ENCODE measurements at regions not wholly inside any gene's neighbourhood (a gene's known extent, or its start where the extent isn't known, plus 50 kb on each side); places are given as distances from the start of the nearest gene placed in this dataset.
"Not testable (repeated sequence)": the region's sequence is repeated elsewhere in the genome, so short reads cannot be mapped to it uniquely, and the experiment has no call there.

DNA sequence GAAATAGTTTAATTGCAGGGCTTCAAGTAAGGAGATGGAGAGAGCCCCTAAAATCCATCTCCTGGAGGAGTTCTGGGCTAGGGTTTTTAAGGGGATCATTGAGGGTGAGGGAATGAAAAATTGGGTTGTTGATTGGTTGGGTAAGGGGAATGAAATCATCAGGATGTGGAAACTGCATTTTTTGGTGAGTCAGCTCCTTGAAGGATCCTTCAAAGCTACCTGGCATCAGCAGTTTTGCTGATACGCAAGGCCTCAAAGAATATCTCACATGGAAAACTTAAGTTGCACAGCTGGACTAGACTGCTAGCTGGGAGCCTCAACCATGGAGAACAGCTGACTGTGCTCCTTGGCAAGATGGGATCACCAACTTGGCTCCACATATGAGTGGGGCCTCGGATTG, 136.7 kb downstream of the FGF10 start:
- DNase-seq: no peak

DNA sequence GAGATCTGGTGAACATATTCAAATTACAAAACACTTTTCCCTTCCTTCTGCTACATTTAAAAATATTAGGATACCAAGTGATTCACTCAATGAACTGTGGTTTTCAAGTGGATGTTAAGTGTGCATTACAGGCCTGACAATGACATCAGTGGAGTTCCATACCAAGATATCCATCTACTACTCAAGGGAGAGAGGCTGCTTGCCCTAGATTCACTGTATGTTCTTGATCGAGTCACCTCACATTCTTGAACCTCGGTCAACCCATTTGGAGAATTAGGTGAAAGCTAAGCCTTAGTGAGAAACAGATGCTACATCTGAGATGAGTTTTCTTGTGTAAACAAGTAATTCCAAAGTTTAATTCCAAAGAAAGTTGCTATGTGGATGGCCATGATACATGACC, 142.2 kb downstream of the FGF10 start:
- DNase-seq: no peak

DNA sequence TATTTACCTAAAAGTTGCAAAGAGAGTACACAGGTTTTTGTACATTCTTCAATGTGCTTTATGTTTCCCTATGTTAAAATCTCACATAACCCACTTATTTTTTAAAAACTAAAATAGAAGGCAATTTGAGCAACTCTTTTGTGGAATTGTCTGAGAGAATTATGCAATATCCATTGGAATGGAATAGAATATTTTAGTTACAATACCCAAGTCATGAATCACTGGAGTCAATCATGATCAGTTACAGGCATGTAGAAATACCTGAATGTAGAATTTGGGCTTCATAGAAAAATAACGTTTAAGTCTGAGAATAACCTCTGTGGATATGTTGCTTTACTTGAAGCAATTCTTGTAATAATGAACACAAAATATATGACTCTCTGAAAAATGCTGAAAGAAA, 143.3 kb downstream of the FGF10 start:
- DNase-seq: no peak

DNA sequence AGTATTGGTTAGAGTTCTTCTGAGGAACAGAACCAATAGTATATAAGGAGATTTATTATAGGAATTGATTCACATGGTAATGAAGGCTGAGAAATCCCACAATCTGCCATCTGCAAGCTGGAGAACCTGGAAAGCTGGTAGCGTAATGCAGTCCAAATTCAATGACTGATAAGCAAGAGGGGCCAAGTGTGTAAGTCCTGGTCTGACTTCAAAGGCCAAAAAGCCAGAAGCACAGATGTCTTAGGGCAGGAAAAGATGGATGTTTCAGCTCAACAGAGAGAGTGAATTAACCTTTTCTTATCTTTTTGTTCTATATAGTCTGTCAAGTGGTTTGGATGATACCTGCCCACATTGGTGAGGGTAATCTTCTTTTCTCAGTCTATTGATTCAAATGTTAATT, 146.4 kb downstream of the FGF10 start:
- DNase-seq: no peak

DNA sequence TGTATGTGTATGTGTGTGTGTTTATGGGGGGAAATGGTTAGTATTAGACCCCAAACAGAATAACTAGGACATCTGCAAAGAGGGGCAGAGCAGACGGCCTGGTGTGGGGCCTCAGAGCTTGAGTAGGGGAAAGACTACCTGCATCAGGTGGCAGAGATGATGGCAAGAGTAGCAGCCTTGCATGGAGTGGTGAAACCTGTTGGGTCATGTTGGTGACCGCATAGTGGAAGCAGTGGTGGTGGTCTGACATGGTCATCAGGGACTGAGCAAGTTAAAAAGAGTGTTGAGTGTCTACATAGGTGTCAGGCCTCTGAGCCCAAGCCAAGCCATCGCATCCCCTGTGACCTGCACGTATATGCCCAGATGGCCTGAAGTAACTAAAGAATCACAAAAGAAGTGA, 153.2 kb downstream of the FGF10 start:
- no peak for DNase-seq

DNA sequence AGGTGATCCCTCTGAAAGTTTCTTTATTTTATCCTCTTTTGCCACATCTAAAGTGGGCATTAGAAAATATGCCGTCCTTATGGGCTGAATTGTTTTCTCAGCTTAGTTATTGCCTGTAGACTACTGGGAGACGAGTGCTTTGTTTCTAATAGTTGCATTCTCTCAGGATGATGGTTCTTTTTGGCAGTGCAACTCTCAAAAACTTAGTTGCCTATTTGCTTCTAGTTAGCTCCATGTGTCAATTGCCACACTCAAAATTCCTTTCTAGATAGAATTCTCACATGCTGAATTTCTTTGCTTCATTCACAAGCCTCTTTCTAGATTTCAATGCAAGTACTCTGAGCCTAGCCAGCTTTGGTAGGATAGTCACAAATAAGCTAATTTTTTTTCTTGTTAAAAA, 155.5 kb downstream of the FGF10 start:
- no peak for DNase-seq

DNA sequence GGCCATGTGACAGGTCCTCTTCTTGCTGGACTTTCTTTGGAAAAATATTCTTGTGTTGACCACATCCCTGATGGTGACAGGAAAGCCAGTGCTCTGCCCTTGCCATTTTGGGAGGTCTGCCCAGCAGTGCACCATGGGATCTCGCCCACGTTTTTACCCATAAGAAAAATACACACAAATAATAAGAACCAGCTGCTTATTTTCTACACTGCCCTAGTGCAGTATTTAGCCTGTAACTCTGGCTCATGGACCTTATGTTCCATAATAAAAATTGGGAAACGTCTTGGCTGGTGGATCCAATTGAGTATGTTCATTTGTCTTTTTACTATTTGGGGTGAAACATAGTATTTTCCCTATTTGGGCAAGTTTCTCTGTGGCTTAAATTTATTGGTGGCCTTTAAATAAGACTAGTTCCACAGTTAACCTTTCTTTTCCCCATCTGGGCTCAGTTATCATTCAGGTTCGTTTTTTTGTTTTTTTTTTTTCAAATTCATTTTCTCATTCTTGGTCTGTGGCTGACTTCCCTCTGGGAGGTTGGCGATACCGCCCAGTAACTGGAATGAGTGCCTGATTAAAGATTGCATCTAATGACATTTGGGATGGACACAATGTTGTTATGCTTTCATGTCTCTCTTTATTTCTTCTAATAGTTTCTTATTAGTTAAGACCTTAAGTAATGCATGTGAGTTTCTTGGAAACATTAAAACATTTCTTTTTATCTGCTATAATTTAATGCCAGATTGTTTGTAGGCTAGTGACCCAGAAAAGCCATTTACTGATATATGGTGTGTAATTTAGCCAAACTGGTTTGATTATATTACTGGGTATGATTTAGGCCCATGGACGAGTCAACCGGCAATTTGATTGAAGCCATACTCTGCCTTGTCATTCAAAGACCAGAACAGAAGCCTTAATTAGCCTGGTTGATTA, 163.7 kb downstream of the FGF10 start:
- DNase-seq: no peak

DNA sequence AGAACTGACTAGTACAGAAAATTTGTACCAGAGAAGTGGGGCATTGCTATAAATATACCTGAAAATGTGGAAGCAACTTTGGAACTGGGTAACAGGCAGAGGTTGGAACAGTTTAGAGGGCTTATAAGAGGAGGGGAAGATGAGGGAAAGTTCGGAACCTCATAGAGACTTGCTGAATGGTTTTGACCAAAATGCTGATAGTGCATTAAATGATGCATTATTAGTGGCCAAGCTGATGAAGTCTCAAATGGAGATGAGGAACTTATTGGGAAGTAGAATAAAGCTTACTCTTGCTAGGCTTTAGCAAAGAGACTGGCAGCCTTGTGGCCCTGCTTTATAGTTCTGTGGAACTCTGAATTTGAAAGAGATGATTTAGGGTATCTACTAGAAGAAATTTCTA, 189.8 kb downstream of the FGF10 start:
- DNase-seq: no peak

DNA sequence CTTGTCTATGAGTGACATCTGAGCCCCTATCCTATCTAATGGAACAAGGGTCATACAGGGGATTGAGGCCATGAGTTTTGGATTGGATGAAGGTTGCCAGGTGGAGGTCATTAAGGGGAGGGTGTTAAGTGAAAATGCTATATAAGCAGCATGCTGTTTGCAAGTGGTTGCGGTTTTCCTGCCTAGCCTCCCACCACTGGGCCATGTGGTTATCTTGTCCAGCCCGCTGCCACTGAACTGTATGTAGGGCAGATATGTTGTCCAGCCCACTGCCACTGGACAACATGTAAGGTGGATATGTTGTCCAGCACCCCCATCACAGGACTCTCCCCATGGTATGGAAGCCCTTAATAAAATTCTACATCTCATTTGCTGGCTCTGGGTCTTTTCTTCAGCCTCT, 200.0 kb downstream of the FGF10 start:
- no peak for DNase-seq

DNA sequence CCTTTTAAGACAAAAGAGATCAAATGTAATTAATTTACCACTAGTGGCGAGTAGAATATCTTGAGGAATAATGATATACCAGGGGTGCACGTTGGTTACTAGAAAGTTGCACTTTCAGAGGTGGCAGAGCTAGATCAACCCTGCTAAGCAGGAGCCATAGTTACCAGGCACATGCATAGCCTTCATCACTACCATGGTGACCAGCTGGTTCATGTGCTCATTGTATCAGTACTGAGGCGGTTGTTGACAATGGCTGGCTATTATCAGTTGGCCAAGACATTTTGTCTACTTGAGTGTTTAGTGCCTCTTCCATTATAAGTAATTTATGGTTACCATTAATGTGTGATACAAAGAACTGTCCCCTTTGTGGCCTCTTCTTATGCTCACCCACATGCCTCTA, 201.2 kb downstream of the FGF10 start:
- no peak for DNase-seq

DNA sequence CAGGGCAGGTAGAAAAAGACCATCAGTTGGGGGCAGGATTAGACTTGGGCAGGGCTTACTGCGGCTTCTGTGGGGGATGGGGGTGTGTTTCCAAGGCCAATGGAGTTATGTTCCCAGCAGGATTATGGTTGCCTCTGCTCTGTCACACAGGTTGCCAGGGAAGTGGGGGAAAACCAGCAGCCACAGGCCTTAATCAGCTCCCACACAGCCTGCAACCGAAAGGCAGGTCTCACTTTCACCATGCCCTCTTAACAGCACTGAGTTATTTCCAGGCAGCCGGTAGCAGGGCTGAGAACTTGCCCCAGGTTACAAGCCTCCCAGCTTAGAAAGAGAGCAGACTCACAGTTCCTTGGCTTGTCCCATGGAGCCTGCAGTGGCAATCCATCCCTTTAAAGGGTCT, 205.5 kb downstream of the FGF10 start:
- no peak for DNase-seq

DNA sequence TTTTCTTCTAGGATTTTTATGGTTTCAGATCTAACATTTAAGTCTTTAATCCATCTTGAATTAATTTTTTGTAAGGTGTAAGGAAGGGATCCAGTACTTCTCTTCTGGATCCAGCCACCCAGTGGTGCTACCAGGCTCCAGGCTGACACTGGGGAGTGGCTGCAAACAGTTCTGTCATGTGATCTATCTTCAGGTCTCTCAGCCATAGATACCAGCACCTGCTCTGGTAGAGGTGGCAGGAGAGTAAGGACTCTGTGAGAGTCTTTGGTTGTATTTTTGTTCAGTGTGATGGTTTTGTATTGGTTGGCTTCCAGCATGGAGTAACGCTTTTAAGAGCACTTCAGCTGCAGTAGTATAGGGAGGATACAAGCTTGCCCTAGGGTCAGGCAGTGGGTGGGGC, 205.9 kb downstream of the FGF10 start:
- no peak for DNase-seq

DNA sequence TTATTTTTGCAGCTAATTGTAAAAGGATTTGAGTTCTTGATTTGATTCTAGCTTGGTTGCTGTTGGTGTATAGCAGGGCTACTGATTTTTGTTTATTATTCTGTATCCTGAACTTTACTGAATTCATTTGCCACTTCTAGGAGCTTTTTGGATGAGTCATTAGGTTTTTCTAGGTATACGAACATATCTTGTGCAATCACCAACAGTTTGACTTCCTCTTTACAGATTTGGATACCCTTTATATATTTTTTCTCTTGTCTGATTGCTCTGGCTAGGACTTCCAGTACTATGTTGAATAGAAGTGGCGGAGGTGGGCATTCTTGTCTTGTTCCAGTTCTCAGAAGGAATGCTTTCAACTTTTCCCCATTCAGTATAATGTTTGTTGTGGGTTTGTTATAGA, 210.8 kb downstream of the FGF10 start:
- DNase-seq: no peak

DNA sequence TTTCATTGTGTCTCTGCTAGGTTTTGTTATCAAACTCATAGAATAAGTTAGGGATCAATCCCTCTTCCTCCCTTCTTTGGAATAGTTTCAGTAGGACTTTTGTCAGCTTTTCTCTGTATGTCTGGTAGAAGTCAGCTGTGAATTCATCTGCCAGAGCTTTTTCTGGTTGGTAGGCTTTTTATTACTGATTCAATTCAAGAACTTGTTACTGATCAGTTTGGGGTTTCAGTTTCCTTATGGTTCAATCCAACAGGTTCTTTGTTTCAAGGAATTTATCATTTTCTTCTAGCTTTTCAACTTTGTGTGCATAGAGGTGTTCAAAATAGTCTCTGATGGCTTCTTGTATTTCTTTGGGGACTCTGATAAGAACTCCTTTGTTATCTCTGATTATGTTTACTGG, 221.7 kb downstream of the FGF10 start:
- no peak for DNase-seq

DNA sequence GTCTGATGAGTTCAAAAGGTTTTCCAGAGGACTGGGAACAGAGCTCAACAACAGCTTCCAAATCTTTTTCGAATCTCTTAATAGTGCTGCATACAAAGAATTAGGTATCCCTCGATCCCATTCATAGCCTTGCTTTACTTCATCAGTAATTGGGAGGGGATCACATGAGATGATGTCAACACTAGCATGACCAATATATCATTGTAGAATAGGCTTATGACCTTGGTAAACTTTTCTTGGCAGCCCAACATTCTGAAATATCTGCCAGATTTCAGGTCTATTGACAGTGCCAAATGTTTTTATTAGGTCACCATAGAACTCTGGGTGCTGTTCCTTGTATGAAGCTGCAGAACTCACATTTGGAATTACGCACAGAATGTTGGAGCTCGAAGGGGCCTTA, 228.9 kb downstream of the FGF10 start:
- DNase-seq: no peak

DNA sequence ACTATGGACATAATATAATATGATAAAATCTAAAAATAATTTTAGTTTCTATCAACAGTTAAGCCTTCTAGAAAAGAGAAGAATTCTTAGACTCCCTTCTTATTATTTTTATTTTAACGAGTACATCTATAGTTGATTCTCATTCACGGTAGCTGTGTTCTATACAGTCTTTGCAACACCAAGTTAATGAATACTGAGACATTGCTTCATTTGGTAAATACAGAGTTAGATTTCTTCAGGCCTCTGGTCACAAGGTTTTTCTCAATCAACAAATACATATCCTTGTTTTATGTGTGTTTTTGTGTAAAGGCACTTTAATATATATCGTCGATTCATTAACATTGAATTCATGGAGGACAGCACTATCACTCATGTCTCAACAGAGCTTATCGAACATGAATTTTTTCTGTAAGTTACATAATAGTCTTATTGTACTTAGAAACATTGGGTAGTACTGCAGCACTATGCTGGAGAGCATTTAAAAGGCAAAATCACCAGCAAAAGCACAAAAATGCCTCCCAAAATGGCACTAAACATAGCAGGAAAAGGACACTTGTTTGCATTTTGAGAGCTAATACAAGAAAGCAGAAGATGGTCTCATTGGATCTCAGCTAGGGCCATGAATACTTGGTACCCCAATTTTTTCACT, 239.0 kb downstream of the FGF10 start:
- DNase-seq: no peak

DNA sequence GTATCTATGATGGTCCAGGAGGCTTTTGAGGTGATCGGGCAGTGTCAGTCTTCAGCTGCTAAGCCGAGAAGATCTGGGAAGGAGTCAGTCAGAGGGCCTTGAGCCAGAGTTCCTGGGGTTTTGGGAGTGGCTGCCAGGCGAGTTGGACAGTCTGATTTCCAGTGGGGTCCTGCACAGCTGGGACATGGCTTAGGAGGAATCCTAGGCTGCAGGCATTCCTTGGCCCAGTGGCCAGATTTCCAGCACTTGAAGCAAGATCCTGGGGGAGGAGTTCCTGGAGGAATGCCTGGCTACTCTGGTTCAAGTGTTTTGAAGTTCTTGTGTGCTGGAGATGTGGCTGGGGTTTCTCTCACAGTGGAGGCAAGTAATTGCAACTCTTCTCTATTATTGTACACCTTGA, 271.3 kb downstream of the FGF10 start:
- not testable (repeated sequence) for DNase-seq

DNA sequence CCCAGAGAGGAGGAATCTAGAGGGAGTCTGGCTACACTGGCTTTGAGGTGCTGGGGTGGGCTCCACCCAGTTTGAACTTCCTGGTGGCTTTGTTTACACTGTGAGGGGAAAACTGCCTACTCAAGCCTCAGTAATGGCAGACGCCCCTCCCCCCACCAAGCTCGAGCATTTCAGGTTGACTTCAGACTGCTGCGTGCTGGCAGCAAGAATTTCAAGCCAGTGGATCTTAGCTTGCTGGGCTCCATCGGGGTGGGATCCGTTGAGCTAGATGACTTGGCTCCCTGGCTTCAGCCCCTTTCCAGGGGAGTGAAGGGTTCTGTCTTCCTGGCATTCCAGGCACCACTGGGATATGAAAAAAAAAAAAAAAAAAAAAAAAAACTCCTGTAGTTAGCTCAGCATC, 281.0 kb downstream of the FGF10 start:
- not testable (repeated sequence) for DNase-seq

DNA sequence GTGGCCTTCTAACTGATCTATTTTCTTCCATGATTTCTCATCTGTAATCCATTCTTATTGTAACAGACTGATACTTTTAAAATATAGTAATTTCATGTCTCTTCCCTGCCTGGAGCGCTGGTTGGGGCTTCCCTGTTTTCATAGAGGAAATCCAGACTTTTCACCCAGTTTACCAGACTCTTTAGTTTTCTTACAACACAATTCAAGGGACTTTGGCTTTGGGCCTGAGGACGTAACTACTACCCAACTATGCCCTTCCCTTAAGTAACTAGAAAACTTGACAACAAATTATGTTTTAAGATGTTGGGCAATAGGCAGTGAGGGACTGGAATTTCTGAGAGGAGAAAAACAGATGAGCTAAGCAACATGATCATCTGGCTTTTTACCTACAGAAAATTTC, 289.6 kb downstream of the FGF10 start:
- DNase-seq: no peak

DNA sequence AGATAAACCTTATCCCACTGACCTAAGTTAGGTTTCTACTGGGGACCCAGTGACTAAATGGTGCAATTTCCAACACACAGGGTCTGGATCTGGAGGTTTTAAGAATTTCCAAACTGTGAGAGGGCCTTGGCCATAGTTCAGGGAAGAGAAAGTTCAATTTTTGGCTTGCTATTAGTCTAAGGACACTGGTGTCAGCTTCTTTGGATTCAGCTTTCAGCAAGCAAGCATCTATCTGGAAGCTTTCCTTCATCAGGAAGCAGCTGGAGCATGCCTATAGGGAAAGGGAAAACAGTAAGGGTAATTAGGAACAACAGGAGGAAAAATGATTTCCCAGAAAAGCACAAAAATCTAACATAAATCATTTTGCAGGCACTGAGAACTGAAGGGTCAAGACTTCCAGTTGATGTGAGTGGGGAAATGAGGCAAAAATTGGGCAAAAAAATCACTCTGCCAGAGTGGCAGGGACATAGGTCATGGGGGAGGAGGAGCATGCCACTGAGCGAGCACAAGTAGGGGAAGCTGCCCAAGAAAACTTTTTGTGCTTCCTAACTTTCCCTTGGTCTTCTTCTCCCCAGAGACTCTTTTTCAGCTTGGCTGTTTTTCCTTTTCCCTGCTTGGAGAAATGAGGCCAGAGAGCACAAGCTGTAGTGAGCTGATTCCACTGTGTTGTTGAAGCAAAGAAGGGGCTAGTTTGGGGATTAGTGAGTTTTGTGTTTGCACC, 299.6 kb downstream of the FGF10 start:
- no peak for DNase-seq

DNA sequence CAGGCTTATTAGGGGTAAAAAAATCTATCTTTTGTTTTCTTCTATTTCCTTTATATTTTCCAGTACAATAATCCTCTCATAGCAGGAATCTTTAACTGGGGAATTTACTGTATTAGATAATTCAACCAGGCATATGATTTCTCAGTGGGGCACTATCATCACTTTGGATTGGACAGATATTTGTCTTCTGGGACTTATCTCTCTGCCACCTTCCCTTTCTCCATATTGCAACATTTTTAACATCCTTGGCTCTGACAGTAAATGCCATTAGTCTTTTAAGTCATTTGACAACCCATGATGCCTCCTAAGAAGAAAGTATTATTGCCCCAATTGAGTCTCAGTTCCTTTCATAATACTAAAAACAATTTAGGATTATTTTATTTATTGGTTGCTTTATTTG, 304.1 kb downstream of the FGF10 start:
- no peak for DNase-seq

DNA sequence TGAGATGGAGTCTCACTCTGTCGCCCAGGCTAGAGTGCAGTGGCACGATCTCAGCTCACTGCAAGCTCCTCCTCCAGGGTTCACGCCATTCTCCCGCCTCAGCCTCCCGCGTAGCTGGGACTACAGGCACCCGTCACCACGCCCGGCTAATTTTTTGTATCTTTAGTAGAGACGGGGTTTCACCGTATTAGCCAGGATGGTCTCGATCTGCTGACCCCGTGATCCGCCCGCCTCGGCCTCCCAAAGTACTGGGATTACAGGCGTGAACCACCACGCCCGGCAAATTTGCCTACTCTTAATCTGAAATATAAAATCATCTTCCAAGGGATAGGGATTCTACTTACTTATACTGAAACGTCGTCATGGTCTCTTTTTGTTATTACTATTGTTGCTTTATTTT, 314.7 kb downstream of the FGF10 start:
- DNase-seq: not testable (repeated sequence)

DNA sequence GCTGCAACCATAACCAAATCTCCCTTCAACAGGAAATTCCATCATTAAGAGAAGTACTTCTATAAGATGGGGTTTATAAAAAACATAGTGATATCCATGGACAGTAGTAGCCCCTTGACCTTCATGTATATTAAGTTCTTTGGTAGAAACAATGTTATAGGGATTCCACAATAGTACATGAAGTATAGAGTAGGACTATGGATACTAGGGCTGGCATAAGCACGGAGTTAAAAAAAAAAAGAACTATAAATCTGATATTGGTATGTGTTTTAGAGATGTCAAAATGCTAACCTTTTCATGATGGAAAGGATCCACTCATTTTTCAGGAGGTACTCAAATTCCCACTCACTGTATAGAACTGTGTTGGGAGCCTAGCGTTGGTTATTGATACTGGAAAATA, 337.6 kb downstream of the FGF10 start:
- no peak for DNase-seq
